Activated T-cell treated with anti-CD3 and anti-CD28 coated beads, Interleukin-2, amount 50 U/mL, for 4 hours (primary cell): ENCODE measurements at regions not wholly inside any gene's neighbourhood (a gene's known extent, or its start where the extent isn't known, plus 50 kb on each side); places are given as distances from the start of the nearest gene placed in this dataset.

Source experiments
- ATAC-seq, 2 donors: fragments of 200-7000 bp; cut with Tn5 transposase; one replicate each; pipeline ENCODE4 v1.10.0; 2021
- DNase-seq: peaks from one replicate; pipeline ENCODE4 v3.0.0-alpha.2; 2020
- H3K27me3 Mint-ChIP-seq: one replicate; pipeline ENCODE4 v1.8.0; 2021; ENCODE audit warnings: low read depth, mixed read lengths
- H3K36me3 Mint-ChIP-seq: one replicate; pipeline ENCODE4 v1.8.0; 2022; ENCODE audit warnings: mixed read lengths; ENCODE audit not compliant: insufficient read depth
- H3K4me1 Mint-ChIP-seq: one replicate; pipeline ENCODE4 v1.8.0; 2021; ENCODE audit warnings: low read depth, mixed read lengths
- H3K4me3 Mint-ChIP-seq: one replicate; pipeline ENCODE4 v1.8.0; 2021; ENCODE audit warnings: mild to moderate bottlenecking, moderate library complexity, mixed read lengths
- H3K9me3 Mint-ChIP-seq: one replicate; pipeline ENCODE4 v1.8.0; 2021; ENCODE audit warnings: mixed read lengths

DNA sequence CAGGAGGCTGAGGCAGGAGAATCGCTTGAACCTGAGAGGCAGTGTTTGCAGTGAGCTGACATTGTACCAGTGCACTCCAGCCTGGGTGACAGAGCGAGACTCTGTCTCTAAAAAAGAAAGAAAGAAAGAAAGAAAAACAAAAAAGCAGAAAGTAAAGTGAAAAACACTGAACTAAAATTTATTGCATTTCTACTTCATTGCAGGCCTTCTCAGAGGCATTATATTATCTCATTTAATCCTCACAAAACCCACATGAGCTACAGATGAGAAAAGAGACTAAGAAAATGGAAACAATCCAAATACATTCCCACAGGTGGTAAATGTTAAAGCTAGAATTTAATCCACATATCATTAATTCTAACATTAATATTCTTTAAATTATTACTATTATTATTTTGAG lies 147.2 kb upstream of the FREM2 start:
- no peaks in the 10 kb centered on the region for H3K4me1 Mint-ChIP-seq
- DNase-seq (no peak), ATAC-seq (no peak)
- no peaks in the 10 kb centered on the region for H3K36me3 Mint-ChIP-seq
- no peak overlapping the region for H3K4me3 Mint-ChIP-seq
- no peaks in the 10 kb centered on the region for H3K9me3 Mint-ChIP-seq
- no peaks in the 10 kb centered on the region for H3K27me3 Mint-ChIP-seq

DNA sequence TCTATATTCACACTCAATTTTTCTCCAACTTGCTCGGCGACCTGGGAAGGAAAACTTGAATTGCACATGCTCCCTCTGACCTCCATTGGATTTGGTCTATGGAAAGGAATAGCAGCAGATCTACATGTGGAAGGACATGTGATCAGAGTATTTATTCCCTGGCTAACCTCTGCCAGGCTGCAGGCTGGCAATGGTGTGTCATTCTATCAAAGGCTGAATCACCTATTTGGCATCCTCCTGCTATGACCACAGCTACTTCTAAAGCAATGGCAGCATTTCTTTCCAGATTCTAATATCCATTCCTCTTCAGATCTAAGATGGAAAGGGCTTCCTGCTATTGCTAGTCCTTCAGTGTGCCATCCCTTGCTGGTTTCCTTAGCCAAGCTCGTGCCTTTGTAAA lies 144.3 kb upstream of the FREM2 start:
- Mint-ChIP-seq H3K27me3 (no peaks in the 10 kb centered on the region), H3K9me3 (no peaks in the 10 kb centered on the region), H3K4me1 (no peaks in the 10 kb centered on the region), H3K36me3 (no peaks in the 10 kb centered on the region), H3K4me3 (no peak overlapping the region)
- DNase-seq (no peak), ATAC-seq (no peak)

DNA sequence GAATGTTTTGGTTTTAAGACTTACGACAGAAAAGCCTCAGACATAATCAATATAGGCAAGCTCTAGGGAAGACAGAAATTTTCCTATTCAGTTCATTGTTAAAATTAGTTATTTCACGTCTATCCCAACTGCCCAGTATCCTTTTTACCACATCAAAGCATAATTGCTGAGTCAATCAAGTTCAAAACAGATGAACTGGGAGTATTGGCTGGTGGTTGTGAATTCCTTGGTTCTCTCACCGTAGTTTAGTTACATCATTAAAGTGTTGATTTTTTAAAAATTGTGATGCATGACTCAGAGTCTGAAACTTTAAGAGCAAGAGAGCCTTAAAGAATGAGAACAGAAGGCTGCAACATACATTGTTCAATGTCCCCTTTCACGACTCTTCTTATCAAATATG lies 143.3 kb upstream of the FREM2 start:
- Mint-ChIP-seq H3K9me3 (no peaks in the 10 kb centered on the region), H3K27me3 (no peaks in the 10 kb centered on the region), H3K4me3 (no peak overlapping the region), H3K36me3 (no peaks in the 10 kb centered on the region), H3K4me1 (no peaks in the 10 kb centered on the region)
- ATAC-seq (no peak), DNase-seq (no peak)

DNA sequence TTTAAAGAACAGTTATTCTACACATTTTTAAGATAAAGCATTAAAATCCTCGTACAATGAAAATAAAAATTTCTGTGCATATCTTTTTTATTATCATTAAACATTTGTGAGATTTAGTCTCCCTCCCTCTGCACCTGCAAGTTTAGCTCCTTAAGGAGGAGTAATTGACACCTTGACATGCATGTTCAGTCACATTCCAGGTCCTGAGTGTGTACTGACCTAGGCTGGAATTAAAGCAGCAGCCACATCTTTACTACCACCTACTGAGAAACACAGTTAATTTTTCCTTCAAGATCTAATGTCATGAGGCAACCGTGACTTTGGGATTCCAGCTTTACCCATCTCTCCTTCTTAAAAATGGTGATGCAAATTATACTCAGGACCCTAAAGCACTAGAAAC lies 123.1 kb upstream of the FREM2 start:
- Mint-ChIP-seq H3K27me3 (no peaks in the 10 kb centered on the region), H3K36me3 (no peaks in the 10 kb centered on the region), H3K4me1 (no peaks in the 10 kb centered on the region), H3K4me3 (no peak overlapping the region), H3K9me3 (no peaks in the 10 kb centered on the region)
- ATAC-seq = no peak
- DNase-seq = no peak

DNA sequence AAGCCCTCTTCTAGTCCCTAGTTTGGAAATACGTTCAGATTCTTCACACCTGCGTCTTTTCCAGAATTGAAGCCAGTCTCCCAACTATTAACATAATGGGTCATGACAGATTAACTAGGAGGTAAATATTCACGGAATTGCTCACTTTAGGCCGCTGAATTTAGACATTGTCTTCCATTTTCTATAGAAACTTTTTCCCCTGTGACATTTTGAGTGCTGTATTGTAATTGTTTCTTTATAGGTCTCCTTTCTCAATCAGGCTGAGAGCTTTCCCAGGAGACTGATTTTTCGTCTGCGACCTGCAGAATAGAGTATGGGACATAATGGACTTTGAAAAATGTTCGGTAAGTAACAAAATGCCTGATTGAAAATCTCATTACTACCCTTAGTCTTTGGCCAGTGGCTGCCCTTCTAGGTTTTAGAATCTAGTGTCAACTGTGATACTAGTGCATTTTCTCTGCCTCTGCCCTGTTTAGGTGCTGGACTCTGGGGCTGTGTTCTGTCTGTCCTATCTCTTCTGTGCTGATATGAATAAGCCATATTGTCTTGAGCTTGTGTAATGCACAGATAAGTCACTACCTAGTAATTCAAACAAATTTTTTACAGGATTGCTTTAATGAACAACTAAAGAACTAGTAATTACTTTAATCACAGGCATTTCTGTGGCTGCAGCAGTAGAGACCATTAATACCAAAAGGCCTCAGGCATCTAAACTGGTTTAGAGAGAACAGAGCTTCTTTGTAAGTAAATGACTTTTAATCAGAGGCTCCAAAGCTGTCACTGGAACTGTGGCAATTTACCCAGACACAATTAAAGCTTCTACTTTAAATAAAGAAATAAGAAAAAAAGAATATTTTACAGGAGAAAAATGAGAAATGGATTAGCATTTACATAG lies 122.4 kb upstream of the FREM2 start:
- Mint-ChIP-seq H3K27me3 (no peaks in the 10 kb centered on the region), H3K4me1 (no peaks in the 10 kb centered on the region), H3K4me3 (no peak overlapping the region), H3K9me3 (no peaks in the 10 kb centered on the region), H3K36me3 (no peaks in the 10 kb centered on the region)
- DNase-seq = no peak
- no peak for ATAC-seq

DNA sequence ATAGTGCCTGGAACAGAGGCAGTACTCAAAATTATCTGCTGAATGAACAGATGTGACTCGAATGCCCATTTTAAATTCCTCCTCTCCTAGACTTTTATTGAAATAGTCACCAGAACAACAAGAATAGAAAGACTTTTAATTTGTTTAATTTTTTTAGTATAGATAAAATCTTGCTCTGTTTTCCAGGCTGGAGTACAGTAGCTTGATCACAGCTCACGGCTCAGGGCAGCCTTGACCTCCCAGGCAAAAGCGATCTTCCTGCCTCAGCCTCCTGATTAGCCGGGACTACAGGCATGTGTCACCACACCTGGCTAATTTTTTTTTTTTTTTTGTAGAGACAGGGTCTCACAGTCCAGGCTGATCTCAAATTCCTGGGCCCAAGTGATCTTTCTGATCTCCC lies 120.9 kb upstream of the FREM2 start:
- Mint-ChIP-seq H3K4me1 (no peaks in the 10 kb centered on the region), H3K36me3 (no peaks in the 10 kb centered on the region), H3K9me3 (no peaks in the 10 kb centered on the region), H3K27me3 (no peaks in the 10 kb centered on the region), H3K4me3 (no peak overlapping the region)
- ATAC-seq (no peak), DNase-seq (no peak)

DNA sequence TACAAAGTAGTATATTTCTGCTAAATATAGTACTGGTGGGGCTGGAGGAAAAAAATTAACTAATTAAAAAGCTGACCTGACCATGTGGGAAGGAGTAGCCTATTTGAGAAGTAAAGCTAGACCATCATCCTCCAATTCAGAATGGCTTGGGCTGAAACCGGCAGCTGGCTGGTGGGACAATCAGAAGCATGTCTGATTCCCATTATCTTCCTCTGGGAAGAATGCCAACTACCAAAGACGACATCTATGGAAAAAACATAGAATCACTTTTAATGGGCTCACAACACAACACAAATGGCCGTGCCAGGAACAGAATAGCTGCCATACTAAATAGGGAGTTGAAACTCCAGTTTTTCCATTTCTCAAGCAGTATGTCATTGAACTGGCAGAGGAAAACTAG lies 120.4 kb upstream of the FREM2 start:
- no peak for ATAC-seq
- H3K36me3 Mint-ChIP-seq = no peaks in the 10 kb centered on the region

DNA sequence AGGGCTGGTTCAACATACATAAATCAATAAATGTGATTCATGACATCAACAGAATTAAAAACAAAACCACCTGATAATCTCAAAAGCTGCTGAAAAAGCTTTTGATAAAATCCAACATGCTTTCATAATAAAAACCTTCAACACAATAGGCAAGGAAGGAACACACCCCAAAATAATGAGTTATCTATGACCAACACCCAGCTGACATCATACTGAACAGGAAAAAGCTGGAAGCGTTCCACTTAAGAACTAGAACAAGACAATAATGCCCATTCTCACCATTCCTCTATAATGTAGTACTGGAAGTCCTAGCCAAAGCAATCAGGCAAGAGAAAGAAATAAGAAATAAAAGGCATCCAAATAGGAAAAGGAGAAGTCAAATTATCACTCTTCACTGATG lies 116.2 kb upstream of the FREM2 start:
- no peaks in the 10 kb centered on the region for H3K27me3 Mint-ChIP-seq
- ATAC-seq (no peak), DNase-seq (no peak)
- no peaks in the 10 kb centered on the region for H3K36me3 Mint-ChIP-seq
- H3K4me3 Mint-ChIP-seq = no peak overlapping the region
- H3K9me3 Mint-ChIP-seq = no peaks in the 10 kb centered on the region
- H3K4me1 Mint-ChIP-seq = no peaks in the 10 kb centered on the region

More for the DNA sequence above, 120.4 kb upstream of the FREM2 start:
- Mint-ChIP-seq H3K4me3 (no peak overlapping the region), H3K4me1 (no peaks in the 10 kb centered on the region), H3K27me3 (no peaks in the 10 kb centered on the region), H3K9me3 (no peaks in the 10 kb centered on the region)
- no peak for DNase-seq

DNA sequence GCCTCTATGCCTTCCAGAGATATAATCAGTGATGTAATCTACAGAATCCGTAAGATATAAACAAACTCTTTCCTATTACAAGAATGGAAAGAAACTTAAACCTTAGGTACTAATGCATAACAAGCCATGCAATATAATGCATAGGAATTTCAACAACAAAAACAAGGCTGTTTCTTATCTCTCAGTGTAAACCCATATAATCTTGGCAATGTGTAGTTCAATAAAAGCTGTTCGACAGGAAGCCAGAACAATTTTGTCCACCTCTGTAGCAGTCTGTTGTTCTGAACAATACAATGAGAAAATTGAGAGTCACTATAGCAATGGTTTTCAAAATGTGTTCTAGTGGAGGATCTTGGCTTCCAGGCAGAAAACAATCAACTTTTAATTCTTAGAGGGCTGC lies 111.5 kb upstream of the FREM2 start:
- H3K4me1 Mint-ChIP-seq = no peaks in the 10 kb centered on the region
- no peaks in the 10 kb centered on the region for H3K9me3 Mint-ChIP-seq
- H3K27me3 Mint-ChIP-seq = no peaks in the 10 kb centered on the region
- DNase-seq (no peak), ATAC-seq (no peak)
- no peaks in the 10 kb centered on the region for H3K36me3 Mint-ChIP-seq
- no peak overlapping the region for H3K4me3 Mint-ChIP-seq

DNA sequence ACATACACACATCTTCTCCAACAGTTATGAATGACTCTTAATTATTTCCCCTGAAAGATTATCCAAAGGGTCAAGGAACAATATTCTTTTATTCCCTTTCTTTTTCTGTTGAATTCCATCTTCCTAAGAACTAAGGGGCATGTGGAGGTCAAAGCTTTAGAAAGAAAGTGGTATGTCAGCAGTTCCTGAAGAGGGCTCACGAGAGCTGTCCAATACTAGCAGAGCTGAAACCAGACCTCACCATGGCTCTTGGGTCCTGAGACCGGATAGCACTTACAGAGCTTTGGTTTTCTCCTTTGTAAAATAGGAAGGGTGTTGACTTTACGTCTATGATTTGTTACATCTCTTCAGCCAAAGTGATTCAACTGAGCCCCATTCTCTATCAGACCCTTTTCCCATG lies 109.8 kb upstream of the FREM2 start:
- ATAC-seq = no peak
- Mint-ChIP-seq H3K4me3 (no peak overlapping the region), H3K9me3 (no peaks in the 10 kb centered on the region), H3K36me3 (no peaks in the 10 kb centered on the region), H3K4me1 (no peaks in the 10 kb centered on the region), H3K27me3 (no peaks in the 10 kb centered on the region)
- no peak for DNase-seq

DNA sequence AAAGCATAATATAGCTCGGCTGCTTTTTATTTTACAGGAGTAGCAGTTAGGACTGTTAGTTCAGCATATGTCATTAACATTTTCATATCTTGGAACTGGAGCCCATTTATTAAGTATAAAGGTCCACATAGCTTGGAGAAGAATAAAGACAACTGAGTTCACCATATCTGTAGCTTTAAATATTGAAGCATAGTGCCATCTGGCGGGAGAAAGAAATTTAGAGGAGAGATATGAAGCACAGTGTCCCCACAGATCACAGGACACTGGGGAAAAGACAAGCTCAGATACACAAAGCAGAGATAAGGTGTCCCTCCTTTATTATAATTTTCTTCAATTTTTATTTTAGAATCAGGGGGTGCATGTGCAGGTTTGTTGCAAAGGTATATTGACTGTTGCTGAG lies 104.7 kb upstream of the FREM2 start:
- H3K4me1 Mint-ChIP-seq = no peaks in the 10 kb centered on the region
- no peaks in the 10 kb centered on the region for H3K9me3 Mint-ChIP-seq
- peaks cover 2% of the 10 kb centered on the region for H3K27me3 Mint-ChIP-seq
- ATAC-seq (no peak), DNase-seq (no peak)
- H3K36me3 Mint-ChIP-seq = no peaks in the 10 kb centered on the region
- no peak overlapping the region for H3K4me3 Mint-ChIP-seq

DNA sequence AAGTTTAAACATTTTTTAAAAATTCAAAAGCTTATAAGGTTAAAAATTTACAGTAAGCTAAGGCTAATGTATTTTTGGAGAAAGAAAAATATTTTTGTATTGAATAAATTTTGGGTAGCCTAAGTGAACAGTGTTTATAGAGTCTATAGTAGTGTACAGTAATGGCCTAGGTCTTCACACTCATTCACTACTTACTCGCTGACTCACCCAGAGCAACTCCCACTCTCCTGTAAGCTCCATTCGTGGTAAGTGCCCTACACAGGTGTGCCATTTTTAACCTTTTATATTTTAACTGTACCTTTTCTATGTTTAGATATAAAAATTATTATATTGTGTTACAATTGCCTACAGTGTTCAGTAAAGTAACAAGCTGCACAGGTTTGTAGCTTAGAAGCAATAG lies 96.6 kb upstream of the FREM2 start:
- Mint-ChIP-seq H3K36me3 (no peaks in the 10 kb centered on the region), H3K4me1 (no peaks in the 10 kb centered on the region), H3K4me3 (no peak overlapping the region), H3K27me3 (peaks cover 4% of the 10 kb centered on the region), H3K9me3 (no peaks in the 10 kb centered on the region)
- no peak for ATAC-seq
- DNase-seq = no peak

DNA sequence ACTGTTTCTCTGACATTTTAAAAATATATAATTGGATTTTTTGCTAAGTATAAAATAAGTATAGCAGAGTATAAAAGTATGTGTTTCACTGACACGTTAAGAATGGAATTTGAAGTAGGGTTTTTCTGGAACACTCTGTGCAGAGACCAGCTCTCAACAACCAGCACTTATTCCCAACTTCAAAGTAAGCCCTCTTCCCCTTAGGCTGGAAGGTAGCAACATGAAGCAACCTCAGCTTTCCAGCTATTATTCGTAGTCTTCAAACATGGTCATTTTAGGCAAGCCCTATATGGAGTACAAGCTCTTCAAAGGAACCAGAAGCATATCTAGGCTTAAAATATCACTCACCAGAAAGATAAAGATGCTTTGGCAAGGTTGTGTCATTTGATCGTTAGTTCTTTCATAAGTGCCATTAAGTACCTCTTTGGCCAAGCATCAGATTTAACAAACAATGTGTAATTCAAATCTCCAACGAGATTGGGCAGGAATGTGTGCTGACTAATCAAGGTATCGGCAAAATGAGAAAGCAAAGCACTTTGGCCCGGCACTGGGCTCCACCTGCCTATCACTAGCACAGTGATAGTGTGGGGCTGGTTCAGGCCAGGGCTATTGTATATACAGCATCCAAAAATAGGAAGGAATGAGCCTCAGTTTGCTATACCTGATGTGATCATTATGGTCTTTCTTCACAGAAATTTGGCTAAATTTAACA lies 95.9 kb upstream of the FREM2 start:
- ATAC-seq (no peak), DNase-seq (no peak)
- Mint-ChIP-seq H3K36me3 (no peaks in the 10 kb centered on the region), H3K4me1 (no peaks in the 10 kb centered on the region), H3K9me3 (no peaks in the 10 kb centered on the region), H3K27me3 (peaks cover 4% of the 10 kb centered on the region), H3K4me3 (no peak overlapping the region)

DNA sequence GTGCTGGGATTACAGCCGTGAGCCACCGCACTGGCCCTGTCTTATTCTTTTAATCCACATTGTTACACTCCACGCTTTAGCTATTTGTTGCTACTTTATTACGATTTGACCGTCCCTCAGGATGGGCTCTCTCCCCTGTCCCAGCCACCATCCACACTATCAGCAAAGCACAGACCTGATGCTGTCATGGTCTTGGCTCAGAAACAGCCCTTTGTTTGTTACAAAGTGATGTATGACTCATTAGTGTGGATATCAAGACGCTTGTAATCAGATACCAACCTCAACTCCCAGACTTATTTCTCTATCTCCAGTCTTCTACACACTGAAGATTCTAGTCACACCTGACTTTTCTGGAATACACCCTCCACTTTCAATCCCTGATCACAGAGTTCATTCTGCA lies 84.6 kb upstream of the FREM2 start:
- DNase-seq (no peak), ATAC-seq (no peak)
- Mint-ChIP-seq H3K36me3 (no peaks in the 10 kb centered on the region), H3K4me1 (no peaks in the 10 kb centered on the region), H3K27me3 (peaks cover 6% of the 10 kb centered on the region), H3K4me3 (no peak overlapping the region), H3K9me3 (no peaks in the 10 kb centered on the region)
